Colonic mucosa (tissue), 4 donors: ENCODE measurements at regions not wholly inside any gene's neighbourhood (a gene's known extent, or its start where the extent isn't known, plus 50 kb on each side); places are given as distances from the start of the nearest gene placed in this dataset.

Source experiments
- DNase-seq: peaks from one replicate; pipeline ENCODE4 v3.0.0-alpha.2; 2020
- H3K27ac ChIP-seq: fragments of 200-600 bp; one replicate; pipeline ENCODE4 v1.8.0; 2021
- H3K27me3 ChIP-seq: fragments of 200-600 bp; one replicate; pipeline ENCODE4 v1.8.0; 2021
- H3K36me3 ChIP-seq: fragments of 200-600 bp; one replicate; pipeline ENCODE4 v1.8.0; 2021
- H3K4me1 ChIP-seq: fragments of 200-600 bp; one replicate; pipeline ENCODE4 v1.8.0; 2021; ENCODE audit warnings: mild to moderate bottlenecking
- H3K4me3 ChIP-seq: fragments of 200-600 bp; one replicate; pipeline ENCODE4 v1.8.0; 2021
- H3K9ac ChIP-seq, 2 donors: one replicate each; pipeline ENCODE4 v1.7.0; 2013; ENCODE audit warnings: control low read depth in 2 of 2, low read depth in 2 of 2, low read length in 2 of 2
- H3K9me3 ChIP-seq: fragments of 200-600 bp; one replicate; pipeline ENCODE4 v1.8.0; 2021
- intact Hi-C: fragments of 100-400 bp; cut with DNase I; formaldehyde crosslinking; loops from one replicate; pipeline ENCODE4 v1.14.1; 2022
- TF ChIP-seq, protein P1 (sequence below): fragments of 200-600 bp; IDR thresholded peaks from one replicate; pipeline ENCODE4 v1.8.0; 2022; ENCODE audit warnings: antibody characterized with exemption, mild to moderate bottlenecking
- donor health status: healthy.
- donor health status: DM: no; HTN: no; CAD: no.
- donor health status: DM: no; HTN: no; CAD: no.

GRCh38 chr7:85830982-85831381, 644.1 kb upstream of the SEMA3D start:
- intact Hi-C loops: loop anchor here (5.0 kb wide), 1 partner anchor 789 kb away; no protein-coding TSS in a partner anchor
- TF ChIP-seq, protein P1, sequence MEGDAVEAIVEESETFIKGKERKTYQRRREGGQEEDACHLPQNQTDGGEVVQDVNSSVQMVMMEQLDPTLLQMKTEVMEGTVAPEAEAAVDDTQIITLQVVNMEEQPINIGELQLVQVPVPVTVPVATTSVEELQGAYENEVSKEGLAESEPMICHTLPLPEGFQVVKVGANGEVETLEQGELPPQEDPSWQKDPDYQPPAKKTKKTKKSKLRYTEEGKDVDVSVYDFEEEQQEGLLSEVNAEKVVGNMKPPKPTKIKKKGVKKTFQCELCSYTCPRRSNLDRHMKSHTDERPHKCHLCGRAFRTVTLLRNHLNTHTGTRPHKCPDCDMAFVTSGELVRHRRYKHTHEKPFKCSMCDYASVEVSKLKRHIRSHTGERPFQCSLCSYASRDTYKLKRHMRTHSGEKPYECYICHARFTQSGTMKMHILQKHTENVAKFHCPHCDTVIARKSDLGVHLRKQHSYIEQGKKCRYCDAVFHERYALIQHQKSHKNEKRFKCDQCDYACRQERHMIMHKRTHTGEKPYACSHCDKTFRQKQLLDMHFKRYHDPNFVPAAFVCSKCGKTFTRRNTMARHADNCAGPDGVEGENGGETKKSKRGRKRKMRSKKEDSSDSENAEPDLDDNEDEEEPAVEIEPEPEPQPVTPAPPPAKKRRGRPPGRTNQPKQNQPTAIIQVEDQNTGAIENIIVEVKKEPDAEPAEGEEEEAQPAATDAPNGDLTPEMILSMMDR: no peak
- Histone ChIP-seq H3K27ac (no peak overlapping the region), H3K27me3 (no peaks in the 10 kb centered on the region), H3K4me3 (no peak overlapping the region), H3K9me3 (no peaks in the 10 kb centered on the region), H3K36me3 (no peaks in the 10 kb centered on the region), H3K4me1 (no peaks in the 10 kb centered on the region), H3K9ac (no peak overlapping the region)
- no peak for DNase-seq

GRCh38 chr7:85829817-85830432, 643.1 kb upstream of the SEMA3D start:
- Histone ChIP-seq H3K9me3 (no peaks in the 10 kb centered on the region), H3K4me1 (no peaks in the 10 kb centered on the region), H3K4me3 (no peak overlapping the region), H3K36me3 (no peaks in the 10 kb centered on the region), H3K9ac (no peak overlapping the region), H3K27ac (no peak overlapping the region), H3K27me3 (no peaks in the 10 kb centered on the region)
- no peak for DNase-seq
- intact Hi-C loops: loop anchor here (5.0 kb wide), 1 partner anchor 788 kb away; no protein-coding TSS in a partner anchor
- TF ChIP-seq, protein P1: no peak

GRCh38 chr7:85829176-85829575, 642.3 kb upstream of the SEMA3D start:
- Histone ChIP-seq H3K27me3 (no peaks in the 10 kb centered on the region), H3K9ac (no peak overlapping the region), H3K9me3 (no peaks in the 10 kb centered on the region), H3K27ac (no peak overlapping the region), H3K4me3 (no peak overlapping the region), H3K4me1 (no peaks in the 10 kb centered on the region), H3K36me3 (no peaks in the 10 kb centered on the region)
- no peak for DNase-seq
- intact Hi-C loops: no loop called here
- TF ChIP-seq, protein P1: no peak

DNA sequence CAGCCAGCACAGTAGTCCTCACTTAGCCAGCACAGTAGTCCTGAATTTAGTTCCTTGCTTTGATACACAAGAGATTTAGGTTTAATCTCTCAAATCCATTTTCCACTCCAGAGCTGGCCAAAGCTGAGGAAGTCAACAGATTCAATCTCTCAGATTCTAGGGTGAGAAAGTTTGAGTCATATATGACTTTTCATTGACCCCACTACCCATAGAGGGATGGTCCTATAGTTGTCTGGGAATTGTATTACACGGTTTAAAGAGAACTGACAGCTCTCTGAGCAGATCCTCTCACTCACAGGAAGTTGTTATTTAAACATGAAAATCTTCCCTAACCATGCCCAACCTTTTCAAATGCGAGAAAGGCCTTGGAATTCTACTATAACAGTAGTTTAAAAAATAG, 641.8 kb upstream of the SEMA3D start:
- DNase-seq: no peak
- no peak overlapping the region for H3K27ac ChIP-seq
- no peaks in the 10 kb centered on the region for H3K36me3 ChIP-seq
- H3K4me3 ChIP-seq: no peak overlapping the region
- no peaks in the 10 kb centered on the region for H3K9me3 ChIP-seq
- intact Hi-C loops: no loop called here
- TF ChIP-seq, protein P1: no peak
- H3K9ac ChIP-seq: no peak overlapping the region
- H3K4me1 ChIP-seq: no peaks in the 10 kb centered on the region
- no peaks in the 10 kb centered on the region for H3K27me3 ChIP-seq

DNA sequence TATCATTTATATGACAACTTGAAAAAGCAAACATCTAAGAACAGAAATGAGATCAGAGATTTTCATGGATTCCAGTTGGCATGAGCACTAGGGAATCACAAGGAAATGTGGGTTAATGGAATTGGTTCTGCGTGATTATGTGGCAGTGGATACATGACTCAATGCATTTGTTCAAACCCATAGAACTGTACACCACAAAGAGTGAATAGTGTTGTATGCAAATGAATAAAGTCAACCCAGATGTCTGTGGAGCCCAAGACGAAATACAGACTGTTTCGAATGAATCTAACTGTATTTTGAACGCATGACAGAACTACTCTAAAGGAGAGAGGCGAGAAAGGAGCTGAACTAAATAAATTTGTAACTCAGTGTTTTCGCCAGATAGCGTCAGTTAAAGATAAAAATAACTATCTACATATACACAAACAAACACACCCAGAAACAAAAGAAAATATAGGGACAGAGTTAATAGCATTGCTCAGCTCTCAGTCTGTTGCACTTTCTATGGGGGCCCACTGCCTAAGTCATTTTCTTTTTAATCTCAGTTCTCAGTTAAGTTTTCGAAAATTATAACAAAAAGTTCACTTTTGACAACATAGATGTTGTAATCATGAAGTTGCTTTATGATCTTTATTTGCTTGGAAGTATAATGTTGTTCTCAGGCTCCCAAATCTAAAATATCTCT, 636.7 kb upstream of the SEMA3D start:
- Histone ChIP-seq H3K27me3 (no peaks in the 10 kb centered on the region), H3K4me3 (no peak overlapping the region), H3K9me3 (no peaks in the 10 kb centered on the region), H3K4me1 (no peaks in the 10 kb centered on the region), H3K36me3 (no peaks in the 10 kb centered on the region), H3K27ac (no peak overlapping the region), H3K9ac (no peak overlapping the region)
- no peak for DNase-seq
- TF ChIP-seq, protein P1: no peak
- intact Hi-C loops: no loop called here
